Activated CD8-positive, alpha-beta T cell treated with anti-CD3 and anti-CD28 coated beads for 36 hours (primary cell): ENCODE measurements at regions not wholly inside any gene's neighbourhood (a gene's known extent, or its start where the extent isn't known, plus 50 kb on each side); places are given as distances from the start of the nearest gene placed in this dataset.

Source experiments
- ATAC-seq: fragments of 200-7000 bp; cut with Tn5 transposase; one replicate; pipeline ENCODE4 v1.10.0; 2021; ENCODE audit warnings: mild to moderate bottlenecking, moderate library complexity
- CTCF ChIA-PET: fragments of 350-600 bp; sonication (Branson Sonifier 250); formaldehyde crosslinking; loops from one replicate; lab custom pipeline; 2021; ENCODE audit warnings: antibody characterized with exemption; lab: Charles Lee
- POLR2A ChIA-PET: fragments of 350-600 bp; sonication (Branson Sonifier 250); formaldehyde crosslinking; loops from one replicate; lab custom pipeline; 2021; ENCODE audit warnings: antibody characterized with exemption; lab: Charles Lee
- DNase-seq: peaks from one replicate; pipeline ENCODE4 v3.0.0-alpha.2; 2020
- H3K27ac Mint-ChIP-seq: one replicate; pipeline ENCODE4 v1.8.0; 2021; ENCODE audit warnings: mild to moderate bottlenecking, mixed read lengths
- H3K27me3 Mint-ChIP-seq: one replicate; pipeline ENCODE4 v1.8.0; 2021; ENCODE audit warnings: mixed read lengths
- H3K36me3 Mint-ChIP-seq: one replicate; pipeline ENCODE4 v1.8.0; 2021; ENCODE audit warnings: low read depth, mixed read lengths
- H3K4me1 Mint-ChIP-seq: one replicate; pipeline ENCODE4 v1.8.0; 2021; ENCODE audit warnings: low read depth, mixed read lengths
- H3K4me3 Mint-ChIP-seq: one replicate; pipeline ENCODE4 v1.8.0; 2021; ENCODE audit warnings: mild to moderate bottlenecking, moderate library complexity, mixed read lengths
- H3K9me3 Mint-ChIP-seq: one replicate; pipeline ENCODE4 v1.8.0; 2021; ENCODE audit warnings: mixed read lengths
- CTCF ChIP-seq: fragments of 200-600 bp; IDR thresholded peaks from one replicate; pipeline ENCODE4 v1.8.0; 2022; ENCODE audit warnings: antibody characterized with exemption, mild to moderate bottlenecking
- intact Hi-C: fragments of 100-400 bp; cut with micrococcal nuclease; formaldehyde crosslinking; loops from one replicate; pipeline ENCODE4 v1.10.0; 2022

- no peak for DNase-seq
- Mint-ChIP-seq H3K27me3 (no peaks in the 10 kb centered on the region), H3K4me3 (no peak overlapping the region), H3K36me3 (no peaks in the 10 kb centered on the region), H3K27ac (no peak overlapping the region), H3K4me1 (no peaks in the 10 kb centered on the region), H3K9me3 (peaks cover 8% of the 10 kb centered on the region)
- ATAC-seq = no peak
- POLR2A ChIA-PET = no interaction called here
- intact Hi-C loops = no loop called here
- no peak for TF ChIP-seq CTCF
- CTCF ChIA-PET = no interaction called here
Measured at GRCh38 chr4:32847461-32847860, 2127.3 kb downstream of the PCDH7 start.

GRCh38 chr4:32855622-32856021 lies 2135.5 kb downstream of the PCDH7 start:
- Mint-ChIP-seq H3K4me1 (no peaks in the 10 kb centered on the region), H3K27ac (no peak overlapping the region), H3K9me3 (no peaks in the 10 kb centered on the region), H3K4me3 (no peak overlapping the region), H3K36me3 (no peaks in the 10 kb centered on the region), H3K27me3 (no peaks in the 10 kb centered on the region)
- ATAC-seq = no peak
- CTCF ChIA-PET = no interaction called here
- POLR2A ChIA-PET = no interaction called here
- no peak for DNase-seq
- TF ChIP-seq CTCF = no peak
- intact Hi-C loops = no loop called here

GRCh38 chr4:32858361-32858760 lies 2138.2 kb downstream of the PCDH7 start:
- Mint-ChIP-seq H3K36me3 (no peaks in the 10 kb centered on the region), H3K4me3 (no peak overlapping the region), H3K9me3 (no peaks in the 10 kb centered on the region), H3K27me3 (no peaks in the 10 kb centered on the region), H3K27ac (no peak overlapping the region), H3K4me1 (no peaks in the 10 kb centered on the region)
- DNase-seq (no peak), ATAC-seq (no peak)
- intact Hi-C loops = no loop called here
- ChIA-PET POLR2A (no interaction called here), CTCF (no interaction called here)
- TF ChIP-seq CTCF = no peak

- no peaks in the 10 kb centered on the region for H3K9me3 Mint-ChIP-seq
- no peak overlapping the region for H3K27ac Mint-ChIP-seq
- H3K36me3 Mint-ChIP-seq = no peaks in the 10 kb centered on the region
- H3K4me1 Mint-ChIP-seq = no peaks in the 10 kb centered on the region
- ChIA-PET CTCF (no interaction called here), POLR2A (no interaction called here)
- TF ChIP-seq CTCF = no peak
- H3K4me3 Mint-ChIP-seq = no peak overlapping the region
- DNase-seq (no peak), ATAC-seq (no peak)
- intact Hi-C loops = no loop called here
- H3K27me3 Mint-ChIP-seq = no peaks in the 10 kb centered on the region
Measured at GRCh38 chr4:32858971-32859370, 2138.8 kb downstream of the PCDH7 start.

GRCh38 chr4:32864713-32865351 lies 2144.7 kb downstream of the PCDH7 start:
- H3K9me3 Mint-ChIP-seq = no peaks in the 10 kb centered on the region
- ATAC-seq = no peak

More at GRCh38 chr4:32864713-32865351, 2144.7 kb downstream of the PCDH7 start:
- intact Hi-C loops = no loop called here
- H3K4me3 Mint-ChIP-seq = no peak overlapping the region
- CTCF ChIA-PET = no interaction called here
- no peaks in the 10 kb centered on the region for H3K36me3 Mint-ChIP-seq
- H3K27me3 Mint-ChIP-seq = no peaks in the 10 kb centered on the region
- POLR2A ChIA-PET = no interaction called here
- H3K27ac Mint-ChIP-seq = no peak overlapping the region
- TF ChIP-seq CTCF = no peak
- DNase-seq = no peak
- H3K4me1 Mint-ChIP-seq = no peaks in the 10 kb centered on the region
